DND-41 (cell line): ENCODE measurements at regions not wholly inside any gene's neighbourhood (a gene's known extent, or its start where the extent isn't known, plus 50 kb on each side); places are given as distances from the start of the nearest gene placed in this dataset.

Source experiments
- EZH2 ChIP-seq: IDR thresholded peaks from 3 replicates; pipeline ENCODE4 v1.6.1; 2012; ENCODE audit warnings: borderline replicate concordance, low read depth, mild to moderate bottlenecking, moderate library complexity, low read length, inconsistent platforms; ENCODE audit not compliant: severe bottlenecking
- TF ChIP-seq, protein P1 (sequence below): IDR thresholded peaks from 2 replicates; pipeline ENCODE4 v1.5.1; 2012; ENCODE audit warnings: borderline replicate concordance, low read length, moderate library complexity, mild to moderate bottlenecking; ENCODE audit not compliant: poor library complexity, severe bottlenecking; ENCODE audit errors: extremely low read depth

GRCh38 chr3:187963677-187964385, 190.1 kb upstream of the LPP start:
- TF ChIP-seq, protein P1, sequence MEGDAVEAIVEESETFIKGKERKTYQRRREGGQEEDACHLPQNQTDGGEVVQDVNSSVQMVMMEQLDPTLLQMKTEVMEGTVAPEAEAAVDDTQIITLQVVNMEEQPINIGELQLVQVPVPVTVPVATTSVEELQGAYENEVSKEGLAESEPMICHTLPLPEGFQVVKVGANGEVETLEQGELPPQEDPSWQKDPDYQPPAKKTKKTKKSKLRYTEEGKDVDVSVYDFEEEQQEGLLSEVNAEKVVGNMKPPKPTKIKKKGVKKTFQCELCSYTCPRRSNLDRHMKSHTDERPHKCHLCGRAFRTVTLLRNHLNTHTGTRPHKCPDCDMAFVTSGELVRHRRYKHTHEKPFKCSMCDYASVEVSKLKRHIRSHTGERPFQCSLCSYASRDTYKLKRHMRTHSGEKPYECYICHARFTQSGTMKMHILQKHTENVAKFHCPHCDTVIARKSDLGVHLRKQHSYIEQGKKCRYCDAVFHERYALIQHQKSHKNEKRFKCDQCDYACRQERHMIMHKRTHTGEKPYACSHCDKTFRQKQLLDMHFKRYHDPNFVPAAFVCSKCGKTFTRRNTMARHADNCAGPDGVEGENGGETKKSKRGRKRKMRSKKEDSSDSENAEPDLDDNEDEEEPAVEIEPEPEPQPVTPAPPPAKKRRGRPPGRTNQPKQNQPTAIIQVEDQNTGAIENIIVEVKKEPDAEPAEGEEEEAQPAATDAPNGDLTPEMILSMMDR: no peak
- TF ChIP-seq EZH2: no peak
